SU-DHL-6 (cell line): ENCODE measurements at regions not wholly inside any gene's neighbourhood (a gene's known extent, or its start where the extent isn't known, plus 50 kb on each side); places are given as distances from the start of the nearest gene placed in this dataset.

Experiments
- EZH2phosphoT487 ChIP-seq: fragments of 200-600 bp; sonication (generic), shearing (Covaris generic); conservative IDR thresholded peaks from 2 replicates; pipeline ENCODE4 v1.6.1; 2018; ENCODE audit warnings: mild to moderate bottlenecking, antibody characterized with exemption, low read length, moderate library complexity, mixed read lengths
- TF ChIP-seq, protein P1 (sequence below): fragments of 200-600 bp; sonication (generic); IDR thresholded peaks from one replicate; pipeline ENCODE4 v1.5.1; 2017; ENCODE audit warnings: antibody characterized with exemption, mild to moderate bottlenecking, low read length, moderate library complexity; ENCODE audit not compliant: insufficient read depth, poor library complexity, severe bottlenecking

DNA sequence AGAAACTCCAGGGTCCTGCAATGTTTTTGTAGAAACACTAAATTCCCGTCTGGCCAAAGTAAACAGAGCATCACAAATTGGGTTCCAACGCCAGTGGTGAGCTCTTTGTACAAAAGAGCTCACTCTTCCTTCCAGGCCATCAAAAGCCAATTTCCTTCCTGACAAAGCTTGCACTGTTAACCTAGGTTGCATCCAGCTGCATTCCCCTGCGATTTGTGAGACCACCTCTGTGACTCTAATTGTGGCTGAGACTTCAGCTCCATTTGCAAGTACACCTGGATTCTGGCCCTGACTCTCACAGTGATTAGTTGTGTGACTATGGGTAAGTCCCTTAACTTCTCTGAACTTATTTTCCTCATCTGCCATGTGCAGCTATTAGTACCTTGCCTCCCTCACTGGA lies 212.5 kb upstream of the CXorf66 start:
- TF ChIP-seq, protein P1, sequence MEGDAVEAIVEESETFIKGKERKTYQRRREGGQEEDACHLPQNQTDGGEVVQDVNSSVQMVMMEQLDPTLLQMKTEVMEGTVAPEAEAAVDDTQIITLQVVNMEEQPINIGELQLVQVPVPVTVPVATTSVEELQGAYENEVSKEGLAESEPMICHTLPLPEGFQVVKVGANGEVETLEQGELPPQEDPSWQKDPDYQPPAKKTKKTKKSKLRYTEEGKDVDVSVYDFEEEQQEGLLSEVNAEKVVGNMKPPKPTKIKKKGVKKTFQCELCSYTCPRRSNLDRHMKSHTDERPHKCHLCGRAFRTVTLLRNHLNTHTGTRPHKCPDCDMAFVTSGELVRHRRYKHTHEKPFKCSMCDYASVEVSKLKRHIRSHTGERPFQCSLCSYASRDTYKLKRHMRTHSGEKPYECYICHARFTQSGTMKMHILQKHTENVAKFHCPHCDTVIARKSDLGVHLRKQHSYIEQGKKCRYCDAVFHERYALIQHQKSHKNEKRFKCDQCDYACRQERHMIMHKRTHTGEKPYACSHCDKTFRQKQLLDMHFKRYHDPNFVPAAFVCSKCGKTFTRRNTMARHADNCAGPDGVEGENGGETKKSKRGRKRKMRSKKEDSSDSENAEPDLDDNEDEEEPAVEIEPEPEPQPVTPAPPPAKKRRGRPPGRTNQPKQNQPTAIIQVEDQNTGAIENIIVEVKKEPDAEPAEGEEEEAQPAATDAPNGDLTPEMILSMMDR = no peak
- no peak for TF ChIP-seq EZH2phosphoT487
